ENCODE measurements at regions not wholly inside any gene's neighbourhood (a gene's known extent, or its start where the extent isn't known, plus 50 kb on each side); places are given as distances from the start of the nearest gene placed in this dataset.

- Histone ChIP-seq H3K4me3 (no peak overlapping the region), H3K36me3 (ENCODE audit: low read depth) (no peaks in the 10 kb centered on the region), H4K20me1 (ENCODE audit: insufficient read depth) (no peaks in the 10 kb centered on the region), H3K4me2 (no peak overlapping the region), H3F3A (ENCODE audit: insufficient read depth, low read depth) (no peaks in the 10 kb centered on the region), H3K79me2 (ENCODE audit: low read depth) (no peaks in the 10 kb centered on the region), H3K9me2 (ENCODE audit: insufficient read depth) (no peaks in the 10 kb centered on the region), H3K27ac (no peak overlapping the region), H2AFZ (no peak overlapping the region), H3K9me3 (ENCODE audit: insufficient read depth, low read depth) (no peaks in the 10 kb centered on the region), H3K4me1 (replicated peaks; ENCODE audit: insufficient read depth) (no peaks in the 10 kb centered on the region), H3K27me3 (ENCODE audit: insufficient read depth, low read depth) (peaks cover 56% of the 10 kb centered on the region)
- CTCF ChIA-PET, result no interaction called here
- TF ChIP-seq EZH2 (IDR thresholded peaks at IDR 0.05; ENCODE audit: low read depth) (no peak), CTCF (conservative IDR thresholded peaks at IDR 0.05) (no peak)
- intact Hi-C loops (cut with micrococcal nuclease; ENCODE audit: unreplicated experiment), result no loop called here
- POLR2A ChIA-PET (ENCODE audit: unreplicated experiment), result no interaction called here
- DNase-seq, result no peak
- BruUV-seq (replicated peaks), result no TSS peak
These were observed 234.8 kb upstream of the RAB6C start for GRCh38 chr2:129744649-129745048.

GRCh38 chr2:129747500-129748125, 231.9 kb upstream of the RAB6C start:
- intact Hi-C loops (cut with micrococcal nuclease; ENCODE audit: unreplicated experiment), result no loop called here
- no peaks in the 10 kb centered on the region for H3F3A ChIP-seq (ENCODE audit: insufficient read depth, low read depth)
- H3K4me3 ChIP-seq, result no peak overlapping the region
- H2AFZ ChIP-seq, result no peak overlapping the region
- POLR2A ChIA-PET (ENCODE audit: unreplicated experiment), result no interaction called here
- no peak overlapping the region for H3K27ac ChIP-seq
- TF ChIP-seq CTCF (conservative IDR thresholded peaks at IDR 0.05), result no peak
- TF ChIP-seq EZH2 (IDR thresholded peaks at IDR 0.05; ENCODE audit: low read depth), result no peak
- no peaks in the 10 kb centered on the region for H4K20me1 ChIP-seq (ENCODE audit: insufficient read depth)
- CTCF ChIA-PET, result no interaction called here
- no peaks in the 10 kb centered on the region for H3K9me2 ChIP-seq (ENCODE audit: insufficient read depth)
- H3K36me3 ChIP-seq (ENCODE audit: low read depth), result no peaks in the 10 kb centered on the region
- no peaks in the 10 kb centered on the region for H3K79me2 ChIP-seq (ENCODE audit: low read depth)
- H3K4me2 ChIP-seq, result no peak overlapping the region
- H3K9me3 ChIP-seq (ENCODE audit: insufficient read depth, low read depth), result no peaks in the 10 kb centered on the region
- BruUV-seq (replicated peaks), result no TSS peak
- H3K4me1 ChIP-seq (replicated peaks; ENCODE audit: insufficient read depth), result no peaks in the 10 kb centered on the region
- no peak for DNase-seq
- peaks cover 33% of the 10 kb centered on the region for H3K27me3 ChIP-seq (ENCODE audit: insufficient read depth, low read depth)

- intact Hi-C loops (cut with micrococcal nuclease; ENCODE audit: unreplicated experiment), result no loop called here
- no peaks in the 10 kb centered on the region for H3K4me1 ChIP-seq (replicated peaks; ENCODE audit: insufficient read depth)
These were observed 231.2 kb upstream of the RAB6C start for GRCh38 chr2:129748250-129748649.

More at GRCh38 chr2:129748250-129748649, 231.2 kb upstream of the RAB6C start:
- Histone ChIP-seq H3K4me2 (no peak overlapping the region), H3K9me3 (ENCODE audit: insufficient read depth, low read depth) (no peaks in the 10 kb centered on the region), H2AFZ (no peak overlapping the region), H3K9me2 (ENCODE audit: insufficient read depth) (no peaks in the 10 kb centered on the region), H3K27ac (no peak overlapping the region), H3F3A (ENCODE audit: insufficient read depth, low read depth) (no peaks in the 10 kb centered on the region), H3K27me3 (ENCODE audit: insufficient read depth, low read depth) (peaks cover 33% of the 10 kb centered on the region), H3K79me2 (ENCODE audit: low read depth) (no peaks in the 10 kb centered on the region), H3K36me3 (ENCODE audit: low read depth) (no peaks in the 10 kb centered on the region), H3K4me3 (no peak overlapping the region), H4K20me1 (ENCODE audit: insufficient read depth) (no peaks in the 10 kb centered on the region)
- TF ChIP-seq EZH2 (IDR thresholded peaks at IDR 0.05; ENCODE audit: low read depth), result no peak
- TF ChIP-seq CTCF (conservative IDR thresholded peaks at IDR 0.05), result no peak
- BruUV-seq (replicated peaks), result no TSS peak
- ChIA-PET POLR2A (ENCODE audit: unreplicated experiment) (no interaction called here), CTCF (no interaction called here)
- DNase-seq, result no peak
